Hematopoietic multipotent progenitor cell (in vitro differentiated cells): ENCODE measurements at regions not wholly inside any gene's neighbourhood (a gene's known extent, or its start where the extent isn't known, plus 50 kb on each side); places are given as distances from the start of the nearest gene placed in this dataset.
A peak's percentile ranks its signal among the peaks of the same experiment; 100 is the strongest.

Experiments
- DNase-seq, 3 donors: peaks; one replicate each; pipeline ENCODE4 v3.0.0-alpha.2; 2011 to 2015; ENCODE audit warnings: low read depth in 2 of 3, low spot score in 2 of 3

DNA sequence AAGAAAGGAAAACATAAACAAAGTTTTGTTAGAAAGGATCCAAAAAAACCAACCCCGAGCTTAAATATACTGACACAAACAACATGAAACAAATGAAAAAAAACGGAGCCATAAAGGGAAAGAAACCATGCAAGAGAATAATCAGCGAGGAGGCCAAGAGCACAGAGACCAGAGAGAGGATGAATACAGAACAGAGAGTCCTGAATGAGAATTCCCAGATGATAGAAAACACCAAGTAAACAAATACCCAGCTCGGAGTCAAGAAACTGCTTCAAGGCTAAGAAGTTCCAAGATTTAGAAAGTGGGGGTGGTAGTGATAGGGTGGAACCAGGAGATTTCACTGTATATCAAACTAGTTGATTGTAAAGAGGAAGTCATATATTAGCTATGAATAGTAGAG lies 313.3 kb downstream of the OSR1 start:
- no peak for DNase-seq

DNA sequence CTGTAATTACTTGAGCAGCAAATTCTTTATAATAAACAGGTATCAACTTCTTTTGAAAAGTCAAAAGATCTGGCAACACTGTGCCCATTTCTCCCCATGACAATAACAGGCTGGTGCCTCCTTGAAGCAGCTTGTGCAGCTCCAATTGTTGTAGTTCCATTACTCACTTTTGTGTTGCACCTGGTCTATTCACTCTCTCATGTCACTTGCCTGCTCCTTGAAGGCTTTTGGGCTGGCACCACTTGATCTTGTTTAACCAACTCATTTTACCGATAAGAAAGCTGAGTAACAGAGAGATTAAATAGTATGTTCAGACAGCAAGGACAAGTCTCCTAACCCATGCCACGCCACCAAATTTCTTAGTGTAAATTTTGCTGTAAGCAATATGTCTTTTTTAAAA lies 314.5 kb downstream of the OSR1 start:
- DNase-seq = no peak

DNA sequence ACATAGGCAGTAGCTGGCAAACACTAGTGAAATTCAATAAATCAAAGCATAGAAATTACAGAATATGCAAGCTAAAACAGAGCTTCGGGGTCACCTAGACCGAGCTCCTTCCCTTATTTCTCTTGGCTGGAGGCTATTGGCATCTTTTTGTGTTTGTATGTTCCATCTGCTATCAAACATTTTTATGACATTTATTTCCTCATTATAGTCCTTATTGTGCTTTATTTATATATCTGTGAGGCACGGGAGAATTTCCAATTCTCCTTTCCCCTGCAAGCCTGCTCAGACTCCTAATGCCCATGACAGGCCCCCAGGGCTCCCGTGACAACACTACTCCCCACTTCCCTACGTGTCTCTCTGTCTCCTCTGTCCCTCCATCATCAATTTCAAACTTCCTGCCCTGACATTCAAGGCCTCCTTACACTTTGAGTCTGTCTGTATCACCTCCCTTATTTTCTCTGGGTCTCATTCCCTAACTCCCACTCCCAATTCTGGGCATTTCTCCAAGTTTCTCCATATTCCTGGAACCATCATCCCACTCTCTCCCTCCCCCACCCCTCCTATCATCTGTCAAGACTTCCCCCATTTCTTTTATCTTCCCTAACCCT lies 316.9 kb downstream of the OSR1 start:
- no peak for DNase-seq

DNA sequence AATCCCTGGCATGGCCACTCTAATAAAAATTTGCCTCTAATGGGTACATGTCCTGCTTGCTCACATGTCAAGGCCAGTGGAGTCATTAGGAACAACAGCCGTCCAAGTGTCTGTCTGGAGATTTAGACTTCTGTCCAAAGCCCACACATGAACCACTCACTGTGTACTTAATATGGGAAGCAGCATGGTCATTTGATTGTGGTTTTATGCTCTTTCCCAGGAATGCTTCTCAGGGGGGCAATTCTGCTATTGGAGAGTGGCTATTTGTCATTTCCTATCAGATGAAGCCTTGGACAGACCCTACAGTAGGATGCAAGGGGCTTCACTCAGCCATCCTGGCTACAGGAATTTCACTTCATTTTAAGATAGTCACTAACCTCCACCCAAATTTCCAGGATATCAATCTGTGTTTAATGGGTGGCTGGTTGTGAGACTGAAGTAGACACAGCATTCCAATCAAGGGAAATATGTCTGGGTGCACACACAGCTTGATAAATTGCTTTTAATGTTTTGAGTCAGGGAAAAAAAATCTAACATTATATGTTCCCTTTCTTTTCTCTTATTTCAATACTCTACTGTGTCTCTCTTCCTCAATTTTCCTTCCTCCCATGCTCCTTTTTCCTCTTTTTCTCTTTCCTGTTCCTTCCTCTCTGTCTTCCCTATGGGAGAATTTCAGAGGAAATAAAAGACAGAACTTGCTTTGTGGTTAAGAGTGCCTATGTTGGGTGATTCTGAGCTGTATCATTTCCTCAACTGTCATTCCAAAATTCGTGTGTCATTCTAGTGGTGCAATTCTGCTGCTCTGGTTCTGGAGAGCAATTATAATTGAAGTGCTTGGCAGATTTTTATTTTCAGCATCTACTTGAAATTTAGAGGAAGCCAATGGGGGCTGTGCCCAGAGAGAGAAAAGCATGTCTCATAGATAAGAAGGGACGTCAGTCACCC lies 320.1 kb downstream of the OSR1 start:
- peak in 1 of 3 donors; percentile 8 for DNase-seq

DNA sequence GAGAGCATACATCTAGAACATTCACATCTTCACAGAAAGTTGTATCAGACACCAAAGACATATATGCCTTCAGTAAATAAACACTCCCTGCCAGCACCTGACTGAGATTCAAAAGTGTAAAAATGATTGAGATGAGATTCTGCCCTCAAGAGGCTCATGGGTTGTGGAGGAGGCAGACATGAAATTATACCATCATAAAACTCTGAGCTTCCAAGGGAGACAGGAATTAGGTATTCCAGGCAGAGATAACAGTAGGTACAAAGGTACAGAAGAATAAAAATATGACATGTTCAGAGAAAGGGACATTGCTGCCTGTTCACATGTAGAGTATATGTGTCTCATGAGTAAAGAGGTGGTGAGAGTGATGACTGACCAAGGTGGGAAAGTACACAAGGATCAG lies 322.3 kb downstream of the OSR1 start:
- DNase-seq = no peak

DNA sequence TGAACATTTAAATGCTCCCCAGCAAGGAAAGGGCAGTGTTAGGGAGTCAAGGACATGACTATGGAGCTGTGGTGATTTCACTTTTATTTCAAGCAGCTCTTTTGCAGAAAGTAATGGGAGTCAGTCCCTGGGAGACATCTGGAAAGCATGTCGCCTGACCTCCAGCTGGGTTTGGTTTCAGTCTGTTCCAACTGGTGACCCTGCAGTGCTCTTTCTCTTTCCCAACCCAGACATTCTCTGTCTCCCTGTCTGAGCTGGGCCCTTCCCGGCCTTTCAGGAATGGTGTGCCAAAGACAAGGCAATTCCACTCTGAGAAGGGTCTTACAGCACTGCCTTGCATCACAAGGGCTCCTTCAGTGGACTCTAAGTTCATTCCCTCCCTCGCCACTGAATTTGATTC lies 323.2 kb downstream of the OSR1 start:
- no peak for DNase-seq

DNA sequence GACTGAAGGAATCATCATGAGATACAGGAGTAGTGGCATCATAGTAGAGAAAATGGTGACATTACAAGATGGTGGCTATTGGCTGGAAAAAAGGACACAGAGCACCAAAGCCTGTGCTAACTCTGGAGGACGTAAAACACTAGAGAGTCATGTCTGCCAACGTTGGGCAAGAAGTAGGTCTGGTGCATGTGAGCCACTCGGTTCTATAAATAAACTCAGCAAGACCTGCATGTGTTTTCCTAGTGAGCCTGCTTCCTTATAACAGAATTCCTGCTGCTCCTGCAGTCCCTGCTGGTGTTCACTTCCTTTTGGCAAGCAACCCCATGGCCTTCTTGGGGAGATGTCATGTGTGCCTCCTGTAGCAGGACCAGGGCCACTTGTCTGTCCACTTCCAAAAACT lies 325.2 kb downstream of the OSR1 start:
- DNase-seq = no peak

DNA sequence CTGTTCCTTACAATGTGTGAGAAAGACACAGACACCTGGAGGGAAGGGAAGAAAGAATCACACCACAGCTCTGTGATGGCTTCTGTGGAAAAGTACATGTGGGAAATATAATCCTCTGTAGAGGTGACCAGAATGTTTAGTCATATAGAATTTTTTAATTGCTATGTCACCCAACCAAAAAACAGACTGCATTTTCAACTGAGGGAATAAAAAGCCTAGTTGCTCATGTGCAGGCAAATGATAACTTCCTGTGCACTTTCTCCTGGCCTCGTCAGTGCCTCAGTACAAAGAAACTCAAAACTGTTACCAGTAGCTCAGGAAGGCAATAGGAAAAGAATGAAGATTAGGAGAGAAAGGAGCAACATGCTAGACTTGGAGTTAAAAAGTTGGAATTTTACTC lies 326.8 kb downstream of the OSR1 start:
- DNase-seq = no peak

DNA sequence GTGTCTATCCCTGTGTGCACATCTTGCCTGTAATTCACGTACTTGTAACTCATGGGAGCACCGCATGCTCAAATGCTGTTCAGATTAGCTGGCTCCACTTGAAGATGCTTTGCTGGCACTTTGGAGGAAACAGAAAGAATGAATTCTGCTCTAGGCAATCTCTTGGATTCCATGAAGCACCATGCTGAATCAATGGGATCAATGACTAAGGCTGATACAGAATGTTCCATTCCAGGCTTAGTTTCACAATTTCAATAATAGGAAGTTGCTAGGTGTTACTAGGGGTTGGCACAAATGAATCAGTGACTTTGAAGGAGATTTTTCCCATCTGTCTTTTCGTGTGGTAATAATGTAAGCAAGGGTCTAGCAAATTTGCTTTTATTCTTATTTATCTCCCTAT lies 328.8 kb downstream of the OSR1 start:
- DNase-seq = no peak

DNA sequence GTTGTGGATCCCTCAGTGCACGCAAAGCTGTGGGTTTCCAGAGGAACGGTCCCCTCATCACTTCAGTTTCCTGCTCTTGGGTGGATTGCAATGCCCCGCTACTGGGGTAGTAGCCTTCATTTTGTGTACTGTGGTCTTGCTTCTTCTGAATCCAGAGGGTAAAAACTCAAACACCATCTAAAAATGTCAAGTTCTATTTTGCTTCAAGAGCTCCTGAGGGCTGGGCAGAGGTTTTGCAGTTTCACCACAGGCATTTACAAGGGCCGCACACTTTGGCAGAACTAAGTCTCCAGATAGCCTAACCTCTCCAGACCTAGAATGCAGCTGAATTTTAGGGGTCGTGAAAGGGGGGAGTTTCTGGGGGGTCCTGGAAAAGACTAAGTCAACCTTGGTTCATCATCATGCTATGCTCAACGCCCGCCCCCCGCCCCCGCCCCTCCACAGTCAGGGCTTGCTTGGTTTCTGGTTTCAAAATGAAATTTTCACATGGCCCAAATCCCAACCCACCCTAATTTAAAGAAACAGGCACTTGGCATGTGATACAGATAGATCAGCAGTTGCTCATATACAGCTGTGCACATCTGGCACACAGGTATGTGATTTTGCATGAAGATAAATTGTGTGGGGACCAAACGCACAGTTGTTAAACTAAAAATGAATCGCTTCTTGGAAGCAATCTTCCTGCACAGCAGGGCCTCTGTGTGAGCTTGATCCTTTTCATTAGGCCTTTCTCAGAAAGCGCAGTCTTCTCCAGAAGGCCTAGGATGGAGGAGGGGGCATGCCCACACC lies 329.6 kb downstream of the OSR1 start:
- no peak for DNase-seq

DNA sequence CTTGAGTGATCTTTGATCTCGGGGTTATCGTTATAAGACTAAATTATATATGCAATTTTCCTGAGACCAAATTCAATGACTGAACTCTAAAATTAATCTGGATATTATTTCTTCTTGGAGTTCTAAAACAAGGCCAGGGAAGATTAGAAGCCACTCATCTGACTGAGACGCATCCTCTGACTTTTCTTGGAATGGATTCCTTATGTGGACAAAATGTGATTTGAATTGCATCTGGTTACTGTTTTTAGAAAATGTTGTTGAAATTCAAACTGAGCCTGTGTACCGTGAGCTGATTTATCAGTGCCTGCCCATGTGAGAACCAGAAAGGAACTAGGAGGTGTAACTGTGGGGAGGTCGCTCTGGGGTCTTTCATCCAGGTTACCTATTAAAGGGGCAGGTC lies 330.8 kb downstream of the OSR1 start:
- no peak for DNase-seq

DNA sequence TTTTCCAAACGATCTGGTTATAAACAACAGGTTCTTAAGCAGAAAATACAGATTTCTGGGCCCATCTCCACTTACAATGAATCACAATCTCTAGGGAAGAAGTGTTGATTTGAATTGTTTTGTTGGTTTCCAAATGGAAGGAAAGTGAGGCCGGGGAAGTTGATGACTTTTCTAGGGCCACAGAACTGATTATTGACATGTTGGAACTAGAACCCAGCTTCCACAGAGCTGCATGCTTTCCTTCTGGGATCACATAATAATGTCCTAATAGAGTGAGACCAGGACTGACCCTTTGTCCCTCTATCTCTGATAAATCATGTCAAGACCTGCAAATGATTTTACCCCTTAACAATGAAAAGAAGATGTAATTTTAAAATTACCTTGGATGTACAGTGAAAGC lies 332.2 kb downstream of the OSR1 start:
- no peak for DNase-seq

DNA sequence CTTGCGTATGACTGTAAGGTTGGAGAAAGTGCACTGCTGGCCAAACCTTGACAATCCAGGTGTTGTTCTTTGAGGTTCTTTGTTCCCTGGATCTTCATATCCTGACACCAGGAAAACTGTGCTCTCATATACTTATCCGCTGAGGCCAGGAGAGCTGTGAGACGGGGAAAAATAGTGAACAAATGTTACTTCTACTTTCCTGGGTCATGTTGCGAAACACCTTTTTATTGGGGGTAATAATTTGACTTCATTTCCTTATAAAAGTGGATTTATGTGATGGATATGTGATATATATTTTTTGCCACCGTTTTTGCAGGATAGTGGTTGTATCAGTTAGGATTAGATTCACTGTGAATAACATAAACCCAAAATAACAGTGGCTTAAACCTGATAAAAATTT lies 336.1 kb downstream of the OSR1 start:
- DNase-seq = no peak

DNA sequence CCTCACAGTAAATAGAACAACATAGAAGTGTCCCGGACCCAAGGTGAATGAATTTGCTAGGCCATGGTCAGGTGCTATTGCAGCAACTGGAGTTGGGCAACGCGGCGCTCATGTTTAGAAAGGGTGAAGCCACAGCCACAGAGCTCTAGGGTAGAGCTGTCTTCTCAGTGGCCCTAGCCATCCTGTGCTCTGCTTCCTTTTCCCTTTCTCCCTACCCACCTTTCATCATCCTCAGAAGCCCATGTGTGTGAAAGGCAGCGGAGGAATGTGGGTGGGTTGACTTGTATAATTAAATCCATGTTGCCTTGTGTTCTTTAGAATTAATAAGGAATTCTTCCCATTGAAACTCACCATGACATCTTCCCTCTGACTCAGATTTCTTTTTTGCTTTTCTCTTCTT lies 336.7 kb downstream of the OSR1 start:
- DNase-seq = no peak

DNA sequence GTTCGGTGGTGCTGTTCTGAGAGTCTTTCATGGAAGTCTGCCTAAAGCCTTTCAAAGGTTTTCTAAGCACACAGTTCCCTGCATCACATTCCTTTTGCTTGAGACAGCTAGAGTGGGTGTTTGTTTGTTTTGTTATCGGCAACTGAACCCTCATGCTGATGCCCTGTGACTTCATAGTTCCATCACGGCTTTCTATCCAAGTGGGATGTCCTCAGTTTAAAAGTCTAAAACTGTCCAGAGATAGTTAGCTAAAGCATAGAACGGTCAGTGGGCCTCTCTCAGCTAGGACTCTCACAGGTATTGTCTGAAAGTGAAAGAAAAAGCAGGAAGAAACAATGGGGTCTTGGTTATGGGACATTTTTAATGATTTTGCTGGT lies 337.3 kb downstream of the OSR1 start:
- DNase-seq = no peak

DNA sequence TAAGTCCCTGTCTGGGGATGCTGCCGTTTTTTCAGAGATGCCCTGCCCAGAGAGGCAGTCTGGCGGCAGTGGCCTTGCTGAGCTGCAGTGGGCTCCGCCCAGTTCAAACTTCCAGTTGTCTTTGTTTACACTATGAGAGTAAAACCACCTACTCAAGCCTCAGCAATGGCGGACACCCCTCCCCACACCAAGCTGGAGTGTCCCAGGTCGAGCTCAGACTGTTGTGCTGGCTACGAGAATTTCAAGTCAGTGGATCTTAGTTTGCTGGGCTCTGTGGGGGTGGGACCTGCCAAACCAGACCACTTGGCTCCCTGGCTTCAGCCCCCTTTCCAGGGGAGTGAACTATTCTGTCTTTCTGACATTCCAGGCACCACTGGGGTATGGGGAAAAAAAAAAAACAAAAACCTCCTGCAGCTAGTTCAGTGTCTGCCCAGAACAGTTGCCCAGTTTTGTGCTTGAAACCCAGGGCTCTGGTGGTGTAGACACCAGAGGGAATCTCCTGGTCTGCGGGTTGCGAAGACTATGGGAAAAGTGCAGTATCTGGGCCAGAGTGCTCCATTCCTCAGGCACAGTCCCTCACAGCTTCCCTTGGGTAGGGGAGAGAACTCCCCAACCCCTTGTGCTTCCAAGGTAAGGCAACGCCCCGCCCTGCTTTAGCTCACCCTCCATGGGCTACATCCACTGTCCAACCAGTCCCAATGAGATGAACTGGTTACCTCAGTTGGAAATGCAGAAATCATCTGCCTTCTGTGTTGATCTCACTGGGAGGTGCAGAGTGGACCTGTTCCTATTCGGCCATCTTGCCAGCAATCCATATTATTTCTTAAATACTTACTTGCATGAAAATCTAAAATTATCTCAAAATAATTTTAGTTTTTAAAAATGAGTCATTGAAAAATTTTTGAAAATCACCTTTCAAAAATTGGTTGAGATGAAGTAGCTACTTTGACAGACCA lies 338.0 kb downstream of the OSR1 start:
- DNase-seq = no peak

DNA sequence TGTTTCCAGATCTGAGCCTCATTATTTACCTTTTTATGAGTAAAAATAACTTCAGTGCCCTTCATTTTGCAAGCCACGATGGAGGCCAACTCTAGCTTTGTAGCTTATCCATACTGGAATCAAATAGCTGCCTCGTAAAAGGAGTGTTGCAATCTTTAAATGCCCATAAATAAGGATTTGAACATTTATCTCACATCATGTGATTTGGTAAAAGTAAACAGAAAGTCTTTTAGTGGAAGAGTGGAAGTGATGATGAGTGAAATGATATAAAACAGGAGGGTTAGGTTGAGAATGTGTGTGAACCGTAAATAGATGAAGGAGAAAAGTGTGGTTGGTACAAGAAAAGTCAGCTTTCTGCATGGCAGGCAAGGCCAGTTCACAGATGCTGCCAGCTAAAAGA lies 348.9 kb downstream of the OSR1 start:
- DNase-seq = no peak

DNA sequence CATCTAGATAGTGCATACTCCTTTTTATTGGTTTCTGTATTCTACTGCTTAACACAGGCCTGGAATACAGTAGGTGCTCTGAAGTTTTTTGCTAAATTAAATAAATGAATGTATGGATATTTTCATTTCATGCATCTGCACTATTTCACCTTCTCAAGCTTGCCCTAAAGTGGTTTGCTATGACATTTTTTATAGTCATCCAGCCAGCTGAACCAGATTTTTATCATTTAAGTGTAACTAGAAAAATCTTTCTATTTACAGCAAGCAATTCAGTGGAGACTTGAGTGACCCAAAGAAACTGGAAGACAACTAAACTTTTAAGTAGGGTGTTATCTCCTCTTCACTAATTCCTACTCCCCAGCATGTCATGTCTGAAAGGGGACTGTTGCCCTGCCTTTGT lies 354.9 kb downstream of the OSR1 start:
- no peak for DNase-seq

DNA sequence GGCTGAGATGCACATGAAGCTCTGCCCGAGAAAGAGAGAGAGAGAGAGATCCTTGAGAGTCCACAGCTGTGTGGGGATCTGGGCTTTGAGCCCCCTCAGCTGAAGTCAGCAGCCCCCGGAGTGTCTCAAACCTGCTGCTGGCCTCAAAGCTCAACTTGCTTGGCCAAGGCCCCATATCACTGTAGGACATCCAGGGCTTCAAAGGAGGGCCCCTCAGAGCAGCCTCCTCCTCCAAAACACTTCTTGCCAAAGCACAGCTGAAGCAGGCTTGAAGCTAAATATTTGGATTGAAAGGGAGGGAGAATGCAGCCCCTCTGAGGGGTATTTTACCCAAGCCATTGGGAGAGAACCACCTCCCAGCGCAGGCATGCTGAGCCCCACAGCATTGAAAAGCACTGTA lies 357.6 kb downstream of the OSR1 start:
- no peak for DNase-seq

DNA sequence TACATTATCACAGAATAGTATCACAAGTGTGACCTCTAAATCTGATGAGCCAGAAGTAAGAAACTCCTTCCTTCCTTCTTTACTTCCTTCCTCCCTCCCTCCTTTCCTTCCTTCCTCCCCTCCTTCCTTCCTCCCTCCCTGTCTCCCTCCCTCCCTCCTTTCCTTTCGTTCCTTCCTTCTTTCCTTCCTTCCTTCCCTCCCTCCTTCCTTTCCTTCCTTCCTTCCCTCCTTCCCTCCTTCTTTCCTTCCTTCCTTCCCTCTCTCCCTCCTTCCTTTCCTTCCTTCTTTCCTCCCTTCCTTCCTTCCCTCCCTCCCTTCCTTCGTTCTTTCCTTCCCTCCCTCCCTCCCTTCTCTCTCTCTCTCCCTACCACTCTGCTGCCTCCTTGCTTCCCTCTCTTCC lies 359.2 kb downstream of the OSR1 start:
- DNase-seq = no peak

DNA sequence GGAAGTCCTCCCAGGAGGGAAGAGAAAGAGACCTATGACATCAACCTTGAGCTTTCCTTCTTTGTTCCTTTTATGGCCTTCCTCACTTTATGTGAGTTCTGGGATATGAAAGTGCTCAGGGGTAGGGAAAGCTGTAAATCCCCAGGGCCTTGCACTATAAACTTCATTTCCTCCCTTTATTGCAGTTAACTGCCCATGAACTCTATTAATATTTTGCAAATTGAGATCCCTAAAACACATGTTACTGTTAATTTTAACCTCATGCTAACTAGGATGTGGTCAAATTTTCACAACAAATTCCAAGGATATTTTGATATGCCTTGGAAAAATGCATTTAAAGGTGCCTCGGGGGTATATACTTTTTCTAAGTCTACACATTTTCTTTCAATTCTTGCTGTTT lies 359.9 kb downstream of the OSR1 start:
- DNase-seq = no peak
